NCI-H128 (cell line): ENCODE measurements at regions not wholly inside any gene's neighbourhood (a gene's known extent, or its start where the extent isn't known, plus 50 kb on each side); places are given as distances from the start of the nearest gene placed in this dataset.
"Not testable (repeated sequence)": the region's sequence is repeated elsewhere in the genome, so short reads cannot be mapped to it uniquely, and the experiment has no call there.

Source experiments
- DNase-seq: peaks from one replicate; lab custom pipeline; 2025; ENCODE audit not compliant: unreplicated experiment; lab: John Stamatoyannopoulos, UW

DNA sequence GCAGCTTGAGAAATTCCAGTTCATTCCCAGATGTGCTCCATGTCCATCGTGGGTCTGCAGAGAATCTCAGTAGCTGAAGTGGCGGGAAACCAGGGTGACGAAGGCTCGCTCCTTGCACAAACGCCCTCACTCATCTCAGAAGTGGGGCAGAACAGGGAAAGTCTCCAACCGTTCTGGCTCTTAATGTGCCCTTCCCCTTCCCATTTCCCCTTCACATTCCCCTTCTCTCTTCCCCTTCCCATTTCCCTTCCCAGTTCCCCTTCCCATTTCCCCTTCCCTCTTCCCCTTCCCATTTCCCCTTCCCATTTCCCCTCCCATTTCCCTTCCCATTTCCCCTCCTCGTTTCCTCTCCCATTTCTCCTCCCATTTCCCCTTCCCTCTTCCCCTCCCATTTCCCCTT, 108.5 kb downstream of the OLFM1 start:
- not testable (repeated sequence) for DNase-seq

DNA sequence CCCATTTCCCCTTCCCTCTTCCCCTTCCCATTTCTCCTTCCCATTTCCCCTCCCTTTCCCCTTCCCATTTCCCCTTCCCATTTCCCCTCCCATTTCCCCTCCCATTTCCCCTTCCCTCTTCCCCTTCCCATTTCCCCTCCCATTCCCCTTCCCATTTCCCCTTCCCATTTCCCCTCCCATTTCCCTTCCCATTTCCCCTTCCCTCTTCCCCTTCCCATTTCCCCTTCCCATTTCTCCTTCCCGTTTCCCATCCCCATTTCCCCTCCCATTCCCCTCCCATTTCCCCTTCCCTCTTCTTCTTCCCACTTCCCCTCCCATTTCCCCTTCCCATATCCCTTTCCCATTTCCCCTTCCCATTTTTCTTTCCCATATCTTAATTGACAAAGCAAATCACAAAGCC, 109.0 kb downstream of the OLFM1 start:
- DNase-seq = no peak

DNA sequence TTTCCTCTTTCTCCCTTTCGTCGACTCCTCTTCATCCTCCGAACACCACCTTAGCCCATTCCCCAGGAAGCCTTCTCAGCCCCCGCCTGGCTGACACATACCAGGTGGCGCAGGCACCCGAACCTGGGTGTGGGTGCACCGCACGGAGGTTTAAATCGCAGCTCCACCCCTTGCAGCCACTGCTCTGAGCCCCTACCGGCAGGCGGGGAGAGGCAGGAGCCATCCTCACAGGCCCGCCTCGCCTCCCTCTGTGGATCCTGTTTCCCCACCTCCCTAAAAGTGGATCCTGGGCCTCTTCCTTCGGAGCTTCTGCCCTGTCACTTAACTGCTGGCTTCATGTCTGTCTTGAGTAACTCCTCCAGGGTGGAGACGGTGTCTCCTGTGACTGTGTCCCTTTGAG, 110.7 kb downstream of the OLFM1 start:
- no peak for DNase-seq

DNA sequence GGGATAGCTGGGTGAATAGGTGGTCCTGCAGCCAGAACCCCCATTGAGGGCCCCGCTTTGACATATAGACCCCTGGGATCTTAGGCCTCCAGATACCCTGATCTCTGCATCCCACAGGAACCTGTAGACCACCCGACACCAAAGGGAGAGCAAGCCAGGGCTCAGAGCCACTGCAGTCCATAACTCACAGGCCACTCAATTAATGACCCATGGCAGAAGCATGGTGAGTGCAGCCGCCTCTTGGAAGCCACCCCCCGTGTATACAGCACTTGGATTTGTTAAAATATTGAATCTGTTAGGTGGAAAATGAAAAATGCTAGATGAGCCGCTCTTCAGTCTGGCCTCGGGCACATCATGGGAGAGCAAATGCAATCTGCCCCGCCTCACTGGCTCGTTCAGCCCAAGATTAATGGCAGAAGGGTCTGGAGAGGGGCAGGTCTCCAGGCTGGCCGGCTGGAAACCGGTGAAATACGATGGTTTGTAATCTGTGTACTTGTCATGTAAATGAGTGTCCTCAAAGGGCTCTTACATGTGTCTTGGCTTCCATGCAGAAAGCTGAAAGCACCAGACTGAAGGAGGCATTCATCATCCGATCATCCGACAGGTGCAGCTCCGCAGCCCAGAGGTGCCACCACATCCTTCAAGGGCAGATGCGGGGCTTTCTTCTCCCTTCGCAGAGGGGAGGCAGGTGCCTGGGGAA, 111.3 kb downstream of the OLFM1 start:
- no peak for DNase-seq

DNA sequence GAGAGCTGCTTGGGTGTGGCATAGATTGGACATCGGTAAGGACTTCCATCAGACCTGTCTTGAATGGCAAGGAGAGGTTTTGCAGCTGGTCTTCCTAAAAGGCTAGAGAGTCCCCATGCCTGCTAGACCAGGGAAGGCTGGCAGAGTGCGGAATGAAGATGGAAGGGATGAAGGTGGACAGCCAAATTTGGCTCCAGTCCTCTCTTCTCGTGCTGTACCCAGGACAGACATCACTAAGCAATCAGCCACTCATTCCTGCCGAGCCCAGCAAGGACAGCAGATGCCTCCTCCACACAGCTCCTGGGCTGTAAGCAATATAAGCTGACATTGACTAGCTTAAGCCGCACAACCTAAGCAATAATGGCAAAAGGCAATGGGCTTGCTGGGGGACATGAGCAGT, 112.0 kb downstream of the OLFM1 start:
- no peak for DNase-seq

DNA sequence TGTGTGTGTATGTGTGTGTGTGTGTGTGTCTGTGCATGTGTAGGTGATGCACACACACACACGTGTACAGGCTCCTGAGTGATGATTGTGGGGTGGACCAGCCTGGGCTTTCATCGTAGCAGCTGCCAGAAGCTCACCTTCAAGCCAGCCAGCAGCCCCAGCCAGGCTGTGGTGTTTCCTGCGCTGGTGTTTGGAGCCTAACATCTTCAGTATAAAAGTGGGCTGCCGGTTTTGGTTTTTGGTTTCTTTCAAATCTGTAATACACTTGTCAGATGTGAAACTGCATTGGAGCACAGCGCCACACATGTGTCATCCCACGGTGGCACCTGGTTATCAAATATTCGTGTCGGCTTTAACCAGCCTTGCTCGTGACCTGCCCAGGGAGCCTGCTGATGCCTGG, 114.2 kb downstream of the OLFM1 start:
- DNase-seq = no peak

DNA sequence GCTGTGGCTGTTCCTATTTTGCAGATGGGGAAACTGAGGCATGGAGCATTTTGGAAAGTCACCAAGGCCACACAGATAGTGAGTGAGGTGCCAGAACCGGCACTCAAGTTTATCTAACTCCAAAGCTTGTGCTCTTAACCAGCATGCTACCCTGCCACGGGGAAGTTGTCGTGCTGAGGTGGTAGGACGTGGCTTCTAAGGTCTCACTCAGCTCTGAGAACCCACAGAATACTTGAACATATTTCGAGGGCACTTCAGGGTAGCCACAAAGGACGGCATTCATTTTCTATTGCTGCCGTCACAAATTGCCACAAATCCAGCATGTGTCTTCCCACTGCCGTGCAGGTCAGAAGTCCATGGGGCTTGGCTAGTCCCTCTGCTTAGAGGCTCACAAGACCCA, 116.7 kb downstream of the OLFM1 start:
- DNase-seq = no peak

DNA sequence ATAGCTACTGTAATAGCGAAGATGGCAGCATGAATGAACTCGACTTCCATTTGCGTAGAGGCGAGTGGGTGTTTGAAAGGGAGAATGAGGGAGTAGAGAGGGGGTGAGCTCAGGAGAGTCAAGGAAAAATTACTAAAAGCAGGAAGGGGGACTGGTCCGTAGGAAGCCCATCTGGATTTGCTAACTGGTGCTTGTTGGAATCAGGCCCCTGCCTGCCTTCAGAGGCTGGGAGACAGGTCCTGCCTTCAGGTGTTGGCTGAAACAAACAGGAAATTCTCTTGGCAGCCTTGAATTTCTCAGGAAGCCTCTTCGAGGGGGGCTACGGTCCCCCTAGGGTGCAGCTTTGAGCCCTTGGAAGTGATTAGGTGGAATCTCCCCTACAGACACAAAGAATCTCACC, 121.7 kb downstream of the OLFM1 start:
- DNase-seq = no peak

DNA sequence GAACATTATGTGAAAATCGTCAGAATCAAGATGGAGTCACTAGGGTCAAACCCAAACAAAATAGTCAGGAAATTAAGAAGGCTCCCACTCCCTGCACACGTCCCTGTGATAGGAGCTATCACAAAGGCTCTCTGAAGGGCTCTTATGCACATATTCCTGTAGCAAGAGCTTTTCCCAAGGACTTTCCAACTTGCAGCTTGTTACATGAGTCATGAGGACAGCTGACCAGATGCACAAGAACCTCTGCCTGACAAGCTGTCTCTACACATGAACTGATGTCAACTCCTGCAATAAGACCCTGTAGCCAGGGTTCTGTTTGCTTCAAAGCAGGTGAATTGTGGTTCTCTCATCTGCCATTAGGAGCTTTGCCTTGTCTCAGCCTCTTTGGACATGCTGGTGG, 122.4 kb downstream of the OLFM1 start:
- DNase-seq = no peak

DNA sequence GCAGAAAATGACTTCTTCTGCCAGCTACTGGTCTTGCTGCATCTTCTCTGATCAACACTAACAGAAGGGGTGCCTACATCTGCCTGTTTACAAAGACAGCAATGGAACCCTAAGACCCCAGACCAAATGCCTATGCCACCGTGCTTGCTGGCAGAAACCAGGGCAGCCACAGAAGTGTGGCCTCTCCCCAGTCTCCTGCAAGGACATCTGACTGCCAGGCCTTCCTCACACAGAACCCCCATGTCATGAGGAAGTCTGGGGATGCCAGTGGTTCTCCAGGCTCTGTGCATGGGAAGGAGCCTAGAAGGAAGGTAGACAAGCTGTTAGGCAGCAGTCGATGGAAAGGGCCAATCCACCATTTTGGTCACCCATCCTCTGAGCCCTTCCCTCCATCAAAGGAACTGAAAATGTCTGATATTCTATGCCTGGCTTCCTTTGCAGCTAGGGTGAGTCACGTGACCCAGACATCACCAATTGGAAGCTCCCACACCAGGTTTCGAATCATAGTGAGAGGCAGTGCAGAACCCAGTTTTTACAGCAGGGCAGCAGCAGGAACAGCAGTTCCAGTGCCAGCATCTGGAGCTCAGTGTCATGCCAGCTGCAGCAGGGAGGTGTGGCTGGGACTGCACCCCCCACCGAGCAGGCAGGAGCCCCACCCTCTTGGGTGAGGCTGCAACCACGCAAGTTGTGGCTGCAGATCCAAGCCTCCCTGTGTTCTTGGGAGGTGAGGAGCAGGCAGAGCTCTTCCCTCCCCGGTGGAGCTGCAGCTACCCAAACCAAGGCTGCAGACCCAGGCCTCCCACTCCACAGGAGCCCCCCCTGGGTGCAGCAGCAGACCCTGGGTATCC, 123.4 kb downstream of the OLFM1 start:
- DNase-seq = no peak

DNA sequence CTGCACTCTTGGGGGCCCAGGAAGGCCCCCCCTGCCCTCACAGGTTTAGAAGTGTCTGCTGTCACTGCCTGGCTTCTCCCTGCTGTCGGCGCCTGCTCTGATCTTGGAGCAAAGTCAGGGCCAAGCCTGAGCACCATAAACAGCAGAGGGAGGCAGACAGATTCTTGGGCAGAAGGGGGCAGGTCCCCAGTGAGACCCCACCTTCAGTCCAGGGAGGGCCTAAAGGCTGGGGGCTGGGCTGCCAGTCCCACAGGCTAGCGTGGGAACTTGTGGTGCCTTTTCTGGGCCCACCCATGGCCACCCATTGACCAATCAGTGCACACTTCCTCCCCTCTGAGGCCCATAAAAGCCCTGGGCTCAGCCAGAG, 124.0 kb downstream of the OLFM1 start:
- DNase-seq = no peak

DNA sequence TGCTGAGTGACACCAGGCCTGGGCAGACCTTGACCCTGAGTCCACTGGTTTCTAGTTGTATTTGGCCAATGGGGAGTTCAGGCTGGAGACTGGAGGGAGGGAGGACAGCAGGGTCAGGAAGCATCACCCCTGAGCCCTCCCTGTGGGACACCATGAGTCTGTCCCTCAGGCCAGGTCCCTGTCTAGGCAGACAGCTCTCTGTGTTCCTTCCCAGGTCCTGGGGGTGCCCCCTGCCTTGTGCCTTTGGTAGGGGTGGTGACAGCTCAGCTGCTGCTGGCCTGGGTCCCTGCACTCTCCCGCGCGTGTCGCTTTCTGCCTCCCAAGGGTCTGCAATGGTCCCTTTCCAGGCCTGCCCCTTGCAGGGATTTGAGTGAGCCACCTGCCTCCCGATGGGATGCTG, 125.5 kb downstream of the OLFM1 start:
- DNase-seq = no peak

DNA sequence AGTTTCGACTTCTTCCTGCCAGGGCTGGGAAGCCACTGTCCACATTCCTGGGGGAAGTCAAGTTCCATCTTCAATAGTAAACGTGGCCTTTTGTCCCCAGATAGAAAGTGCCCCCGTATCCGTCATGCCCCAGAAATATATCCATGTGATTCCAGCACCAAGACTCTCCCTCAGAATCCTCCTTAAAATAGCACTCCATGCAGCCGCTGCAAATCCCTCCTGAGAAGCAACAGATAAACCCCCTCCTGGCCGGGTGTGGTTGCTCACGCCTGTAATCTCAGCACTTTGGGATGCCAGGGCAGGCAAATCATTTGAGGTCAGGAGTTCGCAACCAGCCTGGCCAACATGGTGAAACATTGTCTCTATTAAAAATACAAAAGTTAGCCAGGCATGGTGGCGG, 126.1 kb downstream of the OLFM1 start:
- DNase-seq = no peak

DNA sequence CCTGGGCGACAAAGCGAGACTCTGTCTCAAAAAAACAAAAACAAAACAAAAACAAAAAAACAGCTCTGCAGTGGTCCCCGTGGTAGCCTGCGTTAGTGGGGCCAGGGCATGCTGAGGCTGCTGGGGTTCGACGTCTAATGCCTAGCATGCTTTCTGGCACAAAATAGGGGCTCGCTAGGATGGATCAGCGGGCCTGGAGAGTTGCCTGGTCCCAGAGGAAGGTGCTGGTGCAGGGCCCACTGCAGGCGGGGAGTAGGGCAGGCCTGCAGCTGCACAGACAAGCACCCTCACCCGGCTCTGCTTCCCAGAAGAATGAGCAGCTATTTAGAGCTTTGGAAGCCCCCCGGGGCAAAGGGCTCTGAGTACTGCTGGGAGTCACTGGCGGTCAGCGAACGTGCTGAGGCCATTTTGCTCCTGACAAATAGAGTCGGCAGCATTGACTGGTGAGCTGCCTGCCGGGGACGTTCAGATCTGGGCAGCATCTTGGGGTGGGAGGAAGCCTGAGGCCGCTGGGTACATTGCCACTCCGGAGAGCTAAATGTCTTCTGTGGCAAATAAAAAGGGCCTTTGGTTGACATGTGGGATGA, 126.7 kb downstream of the OLFM1 start:
- DNase-seq = no peak

DNA sequence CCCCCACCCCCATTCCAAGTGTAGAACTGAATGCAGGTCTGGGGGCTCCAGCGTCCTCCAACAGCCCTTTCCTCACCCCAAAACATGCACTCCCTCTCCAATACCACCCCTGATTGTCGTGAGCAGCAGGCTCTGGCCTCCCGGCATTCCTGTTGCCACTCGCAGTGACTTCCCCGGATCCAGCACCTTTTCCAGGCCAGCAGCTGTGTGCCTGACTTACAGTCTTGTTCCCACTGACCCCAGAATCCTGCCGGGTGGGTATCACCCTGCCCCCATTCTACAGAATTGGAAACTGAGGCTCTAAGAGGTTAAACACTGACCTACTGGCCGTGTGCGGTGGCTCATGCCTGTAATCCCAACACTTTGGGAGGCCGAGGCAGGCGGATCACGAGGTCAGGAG, 127.2 kb downstream of the OLFM1 start:
- no peak for DNase-seq

DNA sequence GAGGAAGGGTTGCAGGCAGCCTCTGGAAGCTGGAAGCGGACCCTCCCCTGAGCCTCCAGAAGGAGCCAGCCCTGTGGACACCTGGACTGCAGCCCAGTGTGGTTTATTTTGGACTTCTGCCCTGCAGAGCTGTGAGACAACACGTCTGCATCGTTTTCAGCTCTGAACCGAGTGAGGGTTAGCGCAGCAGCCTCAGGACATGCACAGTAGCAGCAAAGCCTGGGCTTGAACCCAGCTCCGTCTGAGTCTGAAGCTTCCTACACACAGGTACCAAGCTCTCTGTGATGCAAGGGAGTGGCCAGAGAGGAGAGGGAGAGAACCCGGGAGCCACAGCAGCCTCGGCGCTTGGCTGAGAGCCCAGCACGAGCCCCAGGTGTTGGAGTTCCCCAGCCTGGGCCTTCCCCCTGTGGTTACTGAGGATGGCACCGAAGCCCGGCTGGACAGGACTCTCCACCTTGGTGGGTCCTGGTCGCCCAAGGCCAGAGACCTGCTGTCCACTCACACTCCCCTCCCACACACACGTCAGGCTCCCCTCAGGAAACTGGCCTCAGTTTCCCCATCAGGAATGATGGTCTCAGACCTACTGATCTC, 128.2 kb downstream of the OLFM1 start:
- DNase-seq = no peak

DNA sequence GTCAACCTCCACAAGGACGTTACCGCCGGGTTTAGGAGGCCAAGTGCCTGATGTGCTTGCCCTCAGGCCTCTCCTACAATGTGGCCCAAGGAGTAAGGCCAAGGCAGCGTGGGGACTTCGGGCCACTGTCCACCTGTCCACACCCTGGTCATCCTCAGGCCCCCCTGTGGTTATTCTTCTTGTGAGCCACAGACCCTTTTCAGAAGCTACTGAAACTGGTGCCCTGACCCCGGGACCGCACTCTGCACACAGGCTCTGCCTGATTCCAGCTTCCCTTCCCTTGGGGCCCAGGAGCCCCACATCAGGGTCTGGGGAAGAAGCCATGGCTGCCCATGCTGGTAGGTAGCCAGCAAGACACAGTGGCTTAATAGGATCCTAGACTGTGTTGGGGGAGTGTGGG, 128.8 kb downstream of the OLFM1 start:
- no peak for DNase-seq

DNA sequence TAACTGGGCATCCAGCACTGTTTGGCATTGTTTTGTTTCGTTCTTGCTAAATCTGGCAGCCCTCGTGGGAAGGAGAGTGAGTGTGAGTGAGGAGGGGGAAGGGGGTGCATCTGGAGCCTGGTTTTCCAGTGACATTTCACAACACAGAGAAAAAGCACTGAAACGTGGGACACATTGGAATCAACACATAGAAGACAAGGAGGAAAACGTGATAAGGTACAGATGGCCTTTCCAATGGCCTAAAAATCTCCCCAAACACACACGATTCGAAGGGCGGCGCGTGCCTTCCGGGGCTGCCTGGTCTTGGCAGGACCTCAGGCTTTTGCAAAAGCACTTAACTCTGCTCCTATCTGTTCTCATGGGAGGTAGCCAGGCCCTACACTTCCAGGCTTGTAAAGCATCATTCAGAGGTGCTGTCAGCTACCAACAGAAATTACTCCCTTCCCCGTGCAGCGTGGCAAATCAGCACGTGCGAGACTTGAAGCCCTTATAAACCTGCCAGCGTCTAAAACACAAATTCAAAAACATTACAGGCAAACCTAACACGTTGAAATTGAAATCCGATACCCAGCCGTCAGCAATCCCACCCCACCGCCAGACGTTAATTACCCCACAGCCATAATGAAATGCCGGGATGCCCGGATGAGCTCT, 129.4 kb downstream of the OLFM1 start:
- DNase-seq = no peak

DNA sequence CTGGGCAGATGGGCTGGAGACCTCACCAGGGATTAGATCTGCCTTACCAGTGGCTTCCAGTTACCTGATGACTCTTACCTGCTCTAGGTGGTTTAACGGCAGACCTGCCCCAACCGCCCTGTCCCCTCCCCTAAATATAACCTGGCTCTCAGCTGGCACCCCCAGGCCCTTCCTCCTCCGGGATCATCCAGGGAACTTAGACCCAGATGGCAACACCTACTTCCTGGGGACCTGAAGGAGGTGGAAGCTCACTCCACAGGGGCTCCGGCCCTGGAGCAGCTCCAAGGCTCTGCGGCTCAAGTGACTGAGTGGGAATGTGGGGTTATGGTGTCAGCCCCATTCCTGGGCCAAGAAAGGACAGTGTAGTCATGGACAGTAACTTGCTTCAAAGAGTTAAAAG, 130.4 kb downstream of the OLFM1 start:
- DNase-seq = no peak

DNA sequence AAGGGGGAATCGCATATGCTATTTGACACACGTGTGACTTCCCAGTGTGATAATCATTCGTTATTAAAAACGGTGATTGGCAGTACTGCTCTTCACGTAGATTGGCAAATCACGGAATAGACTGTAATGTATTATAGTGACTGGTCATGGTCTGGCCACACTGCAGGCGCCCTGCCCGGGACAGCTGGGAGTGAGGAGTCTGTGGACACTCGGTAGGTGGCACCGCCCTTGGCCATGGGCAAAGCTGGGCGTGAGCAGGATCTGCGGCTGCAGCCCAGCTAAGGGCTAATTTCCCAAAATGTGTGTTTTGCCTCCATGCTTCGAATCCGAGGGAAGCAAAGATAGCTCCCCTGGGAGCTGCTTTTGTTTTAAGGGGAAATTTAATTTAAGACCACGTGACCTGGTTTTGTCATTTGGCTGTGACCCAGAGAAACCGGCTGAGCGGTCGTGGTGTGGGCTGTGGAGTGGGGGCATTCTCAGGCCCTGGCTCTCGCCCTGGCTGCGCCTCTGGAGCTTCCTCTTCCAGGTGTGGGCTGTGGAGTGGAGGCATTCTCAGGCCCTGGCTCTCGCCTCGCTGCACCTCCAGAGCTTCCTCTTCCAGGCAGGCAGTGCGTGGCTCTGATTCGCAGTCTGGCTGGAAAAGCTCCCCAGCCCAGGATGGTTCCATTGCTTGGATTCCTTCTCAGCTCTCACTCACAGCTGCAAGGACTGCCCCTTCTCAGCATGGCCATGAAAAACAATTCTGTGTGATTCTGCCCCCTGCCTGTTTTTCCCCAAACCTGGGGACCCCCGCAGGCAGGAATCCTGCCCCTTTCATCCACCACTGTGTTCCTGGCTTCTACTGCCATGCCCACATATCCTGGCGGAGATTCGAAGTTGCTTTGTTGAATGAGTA, 131.1 kb downstream of the OLFM1 start:
- DNase-seq = no peak
